ENCODE measurements at regions not wholly inside any gene's neighbourhood (a gene's known extent, or its start where the extent isn't known, plus 50 kb on each side); places are given as distances from the start of the nearest gene placed in this dataset.
"Not testable (repeated sequence)": the region's sequence is repeated elsewhere in the genome, so short reads cannot be mapped to it uniquely, and the experiment has no call there.

DNA sequence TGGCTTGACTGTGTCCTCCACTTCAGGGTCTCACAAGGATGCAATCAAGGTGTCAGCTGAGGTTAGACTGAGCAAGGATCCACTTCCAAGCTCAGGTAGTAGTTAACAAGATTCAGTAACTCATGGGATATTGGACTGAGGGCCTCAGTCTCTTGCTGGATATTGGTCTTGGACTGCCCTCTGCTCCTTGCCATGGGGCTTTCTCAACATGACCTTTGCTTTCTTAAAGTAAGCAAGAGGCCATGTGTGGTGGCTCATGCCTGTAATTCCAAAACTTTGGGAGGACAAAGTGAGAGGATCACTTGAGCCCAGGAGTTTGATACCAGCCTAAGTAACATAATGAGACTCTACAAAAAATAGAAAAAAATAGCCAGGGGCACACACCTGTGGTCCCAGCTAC lies 231.3 kb upstream of the AMIGO2 start:
- intact Hi-C loops (cut with DNase I) = no loop called here

DNA sequence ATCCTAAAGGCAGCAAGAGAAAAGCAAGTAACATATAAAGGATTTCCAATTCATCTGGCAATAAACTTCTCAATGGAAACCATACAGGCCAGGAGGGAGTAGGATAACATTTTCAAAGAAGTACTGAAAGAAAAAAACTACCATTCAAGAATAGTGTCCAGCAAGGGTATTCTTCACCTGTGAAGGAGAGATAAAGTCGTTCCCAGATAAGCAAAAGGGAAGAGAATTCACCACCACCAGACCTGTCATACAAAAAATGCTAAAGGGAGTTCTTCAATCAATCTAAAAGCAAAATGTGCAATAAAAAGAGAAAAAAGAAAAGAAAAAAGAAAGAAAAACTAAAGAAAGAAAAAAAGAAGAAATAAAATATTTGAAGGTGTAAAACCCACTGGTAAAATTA lies 228.9 kb upstream of the AMIGO2 start:
- Histone ChIP-seq H3K36me3 (no peaks in the 10 kb centered on the region), H3K27me3 (no peaks in the 10 kb centered on the region), H3K27ac (no peak overlapping the region), H3K9me3 (no peaks in the 10 kb centered on the region), H3K4me1 (no peaks in the 10 kb centered on the region), H3K4me3 (no peak overlapping the region)
- TF ChIP-seq POLR2AphosphoS5 (IDR thresholded peaks at IDR 0.05; ENCODE audit: insufficient read depth in 1 of 2, low read depth in 1 of 2) = no peak
- TF ChIP-seq, protein P1, sequence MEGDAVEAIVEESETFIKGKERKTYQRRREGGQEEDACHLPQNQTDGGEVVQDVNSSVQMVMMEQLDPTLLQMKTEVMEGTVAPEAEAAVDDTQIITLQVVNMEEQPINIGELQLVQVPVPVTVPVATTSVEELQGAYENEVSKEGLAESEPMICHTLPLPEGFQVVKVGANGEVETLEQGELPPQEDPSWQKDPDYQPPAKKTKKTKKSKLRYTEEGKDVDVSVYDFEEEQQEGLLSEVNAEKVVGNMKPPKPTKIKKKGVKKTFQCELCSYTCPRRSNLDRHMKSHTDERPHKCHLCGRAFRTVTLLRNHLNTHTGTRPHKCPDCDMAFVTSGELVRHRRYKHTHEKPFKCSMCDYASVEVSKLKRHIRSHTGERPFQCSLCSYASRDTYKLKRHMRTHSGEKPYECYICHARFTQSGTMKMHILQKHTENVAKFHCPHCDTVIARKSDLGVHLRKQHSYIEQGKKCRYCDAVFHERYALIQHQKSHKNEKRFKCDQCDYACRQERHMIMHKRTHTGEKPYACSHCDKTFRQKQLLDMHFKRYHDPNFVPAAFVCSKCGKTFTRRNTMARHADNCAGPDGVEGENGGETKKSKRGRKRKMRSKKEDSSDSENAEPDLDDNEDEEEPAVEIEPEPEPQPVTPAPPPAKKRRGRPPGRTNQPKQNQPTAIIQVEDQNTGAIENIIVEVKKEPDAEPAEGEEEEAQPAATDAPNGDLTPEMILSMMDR (IDR thresholded peaks at IDR 0.05) = no peak
- TF ChIP-seq POLR2A (IDR thresholded peaks at IDR 0.05) = no peak
- intact Hi-C loops (cut with DNase I) = loop anchor here (10.0 kb wide), 1 partner anchor 274 kb away; no protein-coding TSS in a partner anchor
- DNase-seq (ENCODE audit: extremely low spot score in 2 of 2) = no peak

More for the DNA sequence above, 231.3 kb upstream of the AMIGO2 start:
- Histone ChIP-seq H3K36me3 (no peaks in the 10 kb centered on the region), H3K4me1 (no peaks in the 10 kb centered on the region), H3K9me3 (no peaks in the 10 kb centered on the region), H3K27ac (no peak overlapping the region), H3K4me3 (no peak overlapping the region), H3K27me3 (no peaks in the 10 kb centered on the region)
- no peak for DNase-seq (ENCODE audit: extremely low spot score in 2 of 2)
- TF ChIP-seq POLR2AphosphoS5 (IDR thresholded peaks at IDR 0.05; ENCODE audit: insufficient read depth in 1 of 2, low read depth in 1 of 2) = no peak
- TF ChIP-seq, protein P1 (IDR thresholded peaks at IDR 0.05) = no peak
- TF ChIP-seq POLR2A (IDR thresholded peaks at IDR 0.05) = no peak

DNA sequence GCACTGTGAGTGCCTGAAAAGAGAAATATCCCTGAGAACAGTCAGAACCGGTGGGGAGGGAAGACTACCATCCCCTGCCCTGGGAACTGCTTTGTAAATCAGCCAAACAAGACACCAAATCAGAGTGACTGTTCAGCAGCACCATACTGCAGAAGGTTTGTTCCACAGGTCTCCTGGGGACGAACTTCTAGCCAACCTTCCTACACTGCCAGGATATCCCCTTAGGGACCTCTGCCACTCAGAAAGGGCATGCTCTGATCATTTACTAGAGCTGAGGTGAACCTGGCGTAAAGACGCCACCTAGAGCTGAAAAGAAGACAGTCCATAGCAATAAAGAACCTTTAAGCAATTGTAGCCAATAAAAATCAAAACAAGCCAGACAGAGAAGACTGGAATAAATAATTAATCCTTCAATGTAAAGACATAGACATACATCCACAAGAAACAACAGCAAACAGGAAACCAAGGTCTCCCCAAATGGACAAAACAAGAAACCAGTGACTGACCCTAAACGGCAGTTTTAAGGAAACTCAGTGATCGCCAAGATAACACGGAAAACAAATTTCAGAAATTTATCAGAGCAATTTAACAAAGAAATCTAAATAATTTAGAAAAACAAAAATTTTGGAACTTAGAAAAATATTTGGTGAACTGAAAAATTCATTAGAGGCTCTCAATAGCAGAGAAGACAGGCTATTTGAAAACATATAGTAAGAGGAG lies 228.1 kb upstream of the AMIGO2 start:
- no peaks in the 10 kb centered on the region for H3K36me3 ChIP-seq
- H3K4me3 ChIP-seq = no peak overlapping the region
- TF ChIP-seq POLR2AphosphoS5 (IDR thresholded peaks at IDR 0.05; ENCODE audit: insufficient read depth in 1 of 2, low read depth in 1 of 2) = no peak
- TF ChIP-seq, protein P1 (IDR thresholded peaks at IDR 0.05) = peak in 2 of 3 experiments; percentile 46 to 48
- no peak for TF ChIP-seq POLR2A (IDR thresholded peaks at IDR 0.05)
- H3K9me3 ChIP-seq = no peaks in the 10 kb centered on the region
- H3K27ac ChIP-seq = no peak overlapping the region
- intact Hi-C loops (cut with DNase I) = loop anchor here (10.0 kb wide), 1 partner anchor 273 kb away; no protein-coding TSS in a partner anchor
- DNase-seq (ENCODE audit: extremely low spot score in 2 of 2) = no peak
- no peaks in the 10 kb centered on the region for H3K27me3 ChIP-seq
- peaks cover under 1% of the 10 kb centered on the region for H3K4me1 ChIP-seq

DNA sequence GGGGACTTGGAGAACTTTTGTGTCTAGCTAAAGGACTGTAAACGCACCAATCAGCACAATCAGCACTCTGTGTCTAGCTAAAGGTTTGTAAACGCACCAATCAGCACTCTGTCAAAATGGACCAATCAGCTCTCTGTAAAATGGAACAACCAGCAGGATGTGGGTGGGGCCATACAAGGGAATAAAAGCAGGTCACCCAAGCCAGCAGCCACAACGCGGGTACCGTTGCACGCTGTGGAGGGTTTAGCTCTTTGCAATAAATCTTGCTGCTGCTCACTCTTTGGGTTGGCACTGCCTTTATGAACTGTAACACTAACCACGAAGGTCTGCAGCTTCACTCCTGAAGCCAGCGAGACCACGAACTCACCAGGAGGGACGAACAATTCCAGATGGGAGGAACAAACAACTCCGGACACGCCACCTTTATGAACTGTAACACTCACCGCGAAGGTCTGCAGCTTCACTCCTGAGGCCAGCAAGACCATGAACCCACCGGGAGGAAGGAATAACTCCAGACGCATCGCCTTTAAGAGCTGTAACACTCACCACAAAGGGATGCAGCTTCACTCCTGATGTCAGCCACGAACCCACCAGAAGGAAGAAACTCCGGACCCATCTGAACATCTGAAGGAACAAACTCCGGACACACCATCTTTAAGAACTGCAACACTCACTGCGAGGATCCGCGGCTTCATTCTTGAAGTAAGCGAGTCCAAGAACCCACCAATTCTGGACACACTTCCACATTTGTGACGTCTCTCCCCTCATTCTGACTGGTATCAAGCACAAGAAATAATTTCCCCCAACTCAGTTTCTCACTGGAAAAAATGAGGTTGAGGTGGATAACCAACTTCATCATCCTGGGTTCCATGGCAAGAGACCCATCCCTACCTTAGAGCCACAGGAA lies 227.3 kb upstream of the AMIGO2 start:
- not testable (repeated sequence) for H3K36me3 ChIP-seq; DNase-seq (ENCODE audit: extremely low spot score in 2 of 2); H3K4me3 ChIP-seq; H3K9me3 ChIP-seq; H3K4me1 ChIP-seq; H3K27me3 ChIP-seq; H3K27ac ChIP-seq
- intact Hi-C loops (cut with DNase I) = loop anchor here (10.0 kb wide), 1 partner anchor 272 kb away; no protein-coding TSS in a partner anchor

DNA sequence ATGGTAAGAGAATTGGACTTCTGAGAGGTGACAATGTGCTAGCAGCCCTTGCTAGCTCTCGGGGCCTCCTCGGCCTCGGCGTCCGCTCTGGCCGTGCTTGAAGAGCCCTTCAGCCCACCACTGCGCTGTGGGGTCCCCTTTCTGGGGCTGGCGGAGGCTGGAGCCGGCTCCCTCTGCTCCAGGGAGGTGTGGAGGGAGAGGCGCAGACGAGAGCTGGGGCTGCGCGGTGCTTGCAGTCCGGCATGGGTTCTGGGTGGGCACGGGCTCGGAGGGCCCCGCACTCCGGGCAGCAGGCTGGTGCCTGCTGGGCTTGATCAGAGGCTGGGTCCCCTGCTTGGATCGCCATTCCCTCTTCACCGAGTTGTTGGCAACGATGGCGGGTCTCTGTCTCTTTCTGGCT lies 226.4 kb upstream of the AMIGO2 start:
- no peak for DNase-seq (ENCODE audit: extremely low spot score in 2 of 2)
- peaks cover 9% of the 10 kb centered on the region for H3K4me1 ChIP-seq
- H3K27me3 ChIP-seq = no peaks in the 10 kb centered on the region
- intact Hi-C loops (cut with DNase I) = loop anchor here (10.0 kb wide), 1 partner anchor 271 kb away; no protein-coding TSS in a partner anchor
- no peak overlapping the region for H3K27ac ChIP-seq
- no peaks in the 10 kb centered on the region for H3K9me3 ChIP-seq
- TF ChIP-seq POLR2A (IDR thresholded peaks at IDR 0.05) (no peak), POLR2AphosphoS5 (IDR thresholded peaks at IDR 0.05; ENCODE audit: insufficient read depth in 1 of 2, low read depth in 1 of 2) (no peak)
- TF ChIP-seq, protein P1 (IDR thresholded peaks at IDR 0.05) = no peak
- H3K36me3 ChIP-seq = no peaks in the 10 kb centered on the region
- no peak overlapping the region for H3K4me3 ChIP-seq

Measured in vagina (tissue), 2 donors.